Fibroblast of the conjunctiva (primary cell): ENCODE measurements at regions not wholly inside any gene's neighbourhood (a gene's known extent, or its start where the extent isn't known, plus 50 kb on each side); places are given as distances from the start of the nearest gene placed in this dataset.
"Not testable (repeated sequence)": the region's sequence is repeated elsewhere in the genome, so short reads cannot be mapped to it uniquely, and the experiment has no call there.

Experiments
- DNase-seq: peaks from one replicate; pipeline ENCODE4 v3.0.0-alpha.2; 2010; ENCODE audit warnings: low read depth

- DNase-seq: not testable (repeated sequence)
Measured at GRCh38 chr22:11606047-11607000, 3921.7 kb upstream of the OR11H1 start.

DNA sequence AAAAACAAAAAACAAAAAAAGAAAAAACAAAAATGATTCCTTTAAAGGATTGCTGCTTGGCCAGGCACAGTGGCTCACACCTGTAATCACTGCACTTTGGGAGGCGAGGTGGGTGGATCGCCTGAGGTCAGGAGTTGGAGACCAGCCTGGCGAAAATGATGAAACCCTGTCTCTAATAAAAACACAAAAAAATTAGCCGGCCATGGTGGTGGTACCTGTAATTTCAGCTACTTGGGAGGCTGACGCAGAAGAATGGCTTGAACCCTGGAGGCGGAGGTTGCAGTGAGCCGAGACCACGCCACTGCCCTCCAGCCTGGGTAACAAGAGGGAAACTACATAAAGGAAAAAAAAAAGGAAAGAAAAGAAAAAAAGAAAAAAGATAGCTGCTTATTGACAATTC lies 3920.8 kb upstream of the OR11H1 start:
- not testable (repeated sequence) for DNase-seq

GRCh38 chr22:11608486-11608885 lies 3919.5 kb upstream of the OR11H1 start:
- DNase-seq: not testable (repeated sequence)

DNA sequence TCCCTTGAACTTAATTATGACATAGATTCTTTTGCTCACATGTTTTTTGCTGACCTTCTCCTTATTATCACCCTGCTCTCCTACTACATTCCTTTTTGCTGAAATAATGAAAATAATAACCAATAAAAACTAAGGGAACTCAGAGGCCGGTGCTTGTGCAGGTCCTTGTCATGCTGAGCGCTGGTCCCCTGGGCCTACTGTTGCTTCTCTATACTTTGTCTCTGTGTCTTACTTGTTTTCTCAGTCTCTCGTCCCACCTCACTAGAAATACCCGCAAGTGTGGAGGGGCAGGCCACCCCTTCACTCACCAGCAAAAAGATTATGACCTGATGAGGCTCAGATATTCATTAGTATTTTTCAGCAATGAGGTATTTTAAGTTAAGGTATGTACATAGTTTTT lies 3918.8 kb upstream of the OR11H1 start:
- DNase-seq: not testable (repeated sequence)

GRCh38 chr22:11611280-11611679 lies 3916.7 kb upstream of the OR11H1 start:
- not testable (repeated sequence) for DNase-seq

- DNase-seq: not testable (repeated sequence)
Measured at GRCh38 chr22:11611876-11612275, 3916.1 kb upstream of the OR11H1 start.

DNA sequence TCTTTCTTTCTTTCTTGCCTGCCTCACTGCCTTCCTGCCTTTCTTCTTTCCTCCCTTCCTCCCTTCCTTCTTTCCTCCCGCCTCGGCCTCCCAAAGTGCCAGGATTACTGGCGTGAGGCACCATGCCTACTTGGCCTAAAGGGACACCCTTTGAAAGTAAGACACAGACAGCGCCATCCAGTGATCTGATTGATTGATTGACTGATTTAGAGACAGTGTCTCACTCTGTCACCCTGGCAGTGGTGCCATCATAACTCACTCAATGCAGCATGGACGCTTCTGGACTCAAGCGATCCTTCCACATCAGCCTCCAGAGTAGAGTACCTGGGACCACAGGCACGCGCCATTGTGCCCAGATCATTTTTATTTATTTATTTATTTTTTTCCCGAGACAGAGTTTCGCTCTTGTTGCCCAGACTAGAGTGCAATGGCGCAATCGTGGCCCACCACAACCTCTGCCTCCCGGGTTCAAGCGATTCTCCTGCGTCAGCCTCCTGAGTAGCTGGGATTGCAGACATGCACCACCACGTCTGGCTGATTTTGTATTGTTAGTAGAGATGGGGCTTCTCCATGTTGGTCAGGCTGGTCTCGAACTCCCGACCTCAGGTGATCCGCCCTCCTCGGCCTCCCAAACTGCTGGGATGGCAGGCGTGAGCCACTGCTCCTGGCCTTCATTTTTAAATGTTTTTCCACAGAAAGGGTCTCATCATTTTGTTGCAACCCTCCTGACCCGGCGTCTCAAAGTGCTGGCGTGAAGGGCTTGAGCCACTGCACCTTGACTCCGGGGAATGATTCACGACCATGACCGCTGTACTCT lies 3914.7 kb upstream of the OR11H1 start:
- DNase-seq: not testable (repeated sequence)

DNA sequence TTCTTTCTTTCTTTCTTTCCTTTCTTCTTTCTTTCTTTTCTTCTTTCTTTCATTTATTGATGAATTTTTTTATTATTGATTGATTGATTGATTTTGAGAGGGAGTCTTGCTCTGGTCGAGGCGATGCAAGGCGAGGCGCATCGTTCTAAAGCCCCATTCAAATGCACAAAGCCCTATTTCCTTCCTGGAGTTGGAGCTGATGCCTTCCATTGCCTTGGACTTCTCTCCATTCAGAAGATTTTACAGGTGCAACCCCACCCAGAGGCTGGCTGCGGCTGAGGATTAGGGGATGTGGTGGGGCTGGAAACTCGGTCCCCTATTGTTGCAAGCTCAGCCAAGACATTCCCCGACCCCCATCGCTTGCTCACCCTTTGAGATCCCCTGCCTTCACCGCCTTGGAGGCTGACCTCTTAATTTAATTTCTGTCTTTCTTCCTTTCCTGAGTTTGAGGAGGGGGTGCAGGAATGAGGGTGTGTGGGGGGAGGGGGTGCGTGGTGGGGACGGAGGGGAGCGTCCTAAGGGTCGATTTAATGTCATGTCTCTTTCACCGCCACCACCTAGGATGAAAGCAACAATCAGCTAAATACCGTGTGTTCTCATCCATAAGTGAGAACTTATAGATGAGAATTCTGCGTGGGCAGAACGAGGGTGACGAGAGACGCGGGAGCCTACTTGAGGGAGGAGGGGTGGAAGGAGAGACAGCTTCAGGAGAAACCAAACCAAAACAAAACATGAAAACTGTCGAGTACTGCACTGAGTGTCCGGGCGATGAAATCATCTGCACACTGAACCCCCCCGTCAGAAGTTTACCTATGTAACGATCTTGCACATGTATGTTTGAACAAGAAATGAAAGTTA lies 3913.9 kb upstream of the OR11H1 start:
- DNase-seq: no peak

GRCh38 chr22:11614798-11615433 lies 3913.1 kb upstream of the OR11H1 start:
- not testable (repeated sequence) for DNase-seq

- no peak for DNase-seq
Measured at GRCh38 chr22:11616811-11617210, 3911.2 kb upstream of the OR11H1 start.

- DNase-seq: not testable (repeated sequence)
Measured at GRCh38 chr22:11618322-11618662, 3909.7 kb upstream of the OR11H1 start.

- not testable (repeated sequence) for DNase-seq
Measured at GRCh38 chr22:11618688-11619087, 3909.3 kb upstream of the OR11H1 start.

- DNase-seq: not testable (repeated sequence)
Measured at GRCh38 chr22:11620921-11621762, 3906.8 kb upstream of the OR11H1 start.

DNA sequence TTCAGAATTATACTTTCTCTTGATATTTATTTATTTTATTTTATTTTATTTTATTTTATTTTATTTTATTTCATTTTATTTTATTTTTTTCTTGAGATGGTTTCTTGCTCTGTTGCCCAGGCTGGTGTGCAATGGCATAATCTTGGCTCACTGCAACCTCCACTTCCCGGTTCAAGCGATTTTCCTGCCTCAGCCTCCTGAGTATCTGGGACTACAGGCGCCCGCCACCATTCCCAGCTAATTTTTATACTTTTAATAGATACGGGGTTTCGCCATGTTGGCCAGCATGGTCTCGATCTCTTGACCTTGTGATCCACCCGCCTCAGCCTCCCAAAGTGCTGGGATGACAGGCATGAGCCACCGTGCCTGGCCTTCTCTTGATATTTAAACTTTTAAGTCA lies 3905.2 kb upstream of the OR11H1 start:
- DNase-seq: not testable (repeated sequence)

- not testable (repeated sequence) for DNase-seq
Measured at GRCh38 chr22:11625711-11626421, 3902.1 kb upstream of the OR11H1 start.

GRCh38 chr22:11626422-11626773 lies 3901.6 kb upstream of the OR11H1 start:
- no peak for DNase-seq

- not testable (repeated sequence) for DNase-seq
Measured at GRCh38 chr22:11627036-11627435, 3901.0 kb upstream of the OR11H1 start.

- peak; percentile 3 for DNase-seq
Measured at GRCh38 chr22:11627436-11627797, 3900.6 kb upstream of the OR11H1 start.

GRCh38 chr22:11627798-11628650 lies 3900.0 kb upstream of the OR11H1 start:
- DNase-seq: no peak
